GM19328 (cell line): ENCODE measurements at regions not wholly inside any gene's neighbourhood (a gene's known extent, or its start where the extent isn't known, plus 50 kb on each side); places are given as distances from the start of the nearest gene placed in this dataset.

Source experiments
- ATAC-seq: cut with Tn5 transposase; IDR thresholded peaks from one replicate; pipeline ENCODE4 v1.9.1; 2021; ENCODE audit warnings: mild to moderate bottlenecking, moderate library complexity; ENCODE audit not compliant: unreplicated experiment

DNA sequence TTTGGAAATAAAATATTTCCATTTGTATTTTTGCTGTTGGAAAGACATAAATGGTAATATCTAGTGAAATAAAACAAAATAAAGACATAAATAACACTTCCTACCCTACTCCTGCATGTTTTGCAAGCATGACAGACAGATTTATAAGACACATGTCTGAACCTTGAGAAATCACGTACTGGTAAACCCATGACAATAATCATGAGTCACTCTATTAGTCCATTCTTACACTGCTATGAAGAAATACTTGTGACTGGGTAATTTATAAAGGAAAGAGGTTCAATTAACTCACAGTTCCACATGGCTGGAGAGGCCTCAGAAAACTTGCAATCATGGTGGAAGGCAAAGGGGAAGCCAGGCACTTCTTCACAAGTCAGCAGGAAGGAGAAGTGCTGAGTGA is 942.2 kb downstream of the REEP3 start:
- no peak for ATAC-seq

DNA sequence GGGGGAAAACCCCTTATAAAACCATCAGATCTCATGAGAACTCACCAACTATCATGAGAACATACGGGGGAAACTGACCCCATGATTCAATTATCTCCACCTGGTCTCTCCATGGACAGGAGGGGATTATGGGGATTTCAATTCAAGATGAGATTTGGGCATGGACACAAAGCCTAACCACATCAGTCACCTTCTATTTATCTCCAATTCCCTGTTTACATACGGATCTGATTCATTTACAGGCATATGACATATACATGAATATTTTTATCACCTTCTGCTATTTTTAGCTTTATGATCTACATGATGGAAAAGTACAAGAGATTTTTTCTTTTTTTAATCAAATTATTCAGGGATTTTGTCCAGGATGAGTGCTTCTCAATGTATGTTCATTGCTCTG is 944.5 kb downstream of the REEP3 start:
- ATAC-seq: no peak

DNA sequence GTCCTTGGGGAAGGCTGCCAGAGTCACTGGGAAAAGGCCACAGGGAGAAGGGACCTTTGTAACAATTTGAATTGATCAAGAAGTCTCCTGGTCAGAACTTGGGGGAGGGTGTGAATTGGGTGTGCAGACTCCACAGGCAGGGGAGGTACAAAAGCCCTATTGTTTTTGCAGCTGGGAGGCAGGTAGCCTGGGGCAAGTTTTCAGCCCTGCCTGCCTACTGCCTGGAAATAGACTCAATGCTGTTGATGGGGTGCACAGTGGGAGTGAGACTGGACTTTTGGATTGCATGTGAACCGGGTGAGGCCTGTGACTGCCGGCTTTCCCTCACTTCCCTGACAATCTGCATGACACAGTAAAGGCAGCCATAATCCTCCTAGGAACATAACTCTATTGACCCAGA is 947.0 kb downstream of the REEP3 start:
- ATAC-seq: no peak

DNA sequence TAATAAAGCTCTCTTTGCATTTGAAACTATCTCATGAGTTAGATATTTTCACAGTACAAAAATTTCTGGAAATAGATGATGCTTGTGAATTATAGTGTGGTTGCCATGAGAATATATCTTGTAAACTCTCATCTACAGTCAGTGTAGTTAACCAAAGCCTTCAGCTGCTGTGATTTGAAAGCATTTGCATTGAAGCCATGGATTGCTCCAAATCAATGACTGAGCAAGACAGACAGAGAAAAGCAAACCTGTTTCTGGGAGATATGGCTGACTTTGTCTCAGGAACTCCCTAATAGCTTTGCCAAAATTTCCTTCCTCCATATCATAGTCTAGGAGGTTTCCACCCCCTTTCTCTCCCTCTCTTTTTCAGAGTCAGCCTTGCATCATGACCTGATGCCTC is 955.3 kb downstream of the REEP3 start:
- ATAC-seq: no peak

DNA sequence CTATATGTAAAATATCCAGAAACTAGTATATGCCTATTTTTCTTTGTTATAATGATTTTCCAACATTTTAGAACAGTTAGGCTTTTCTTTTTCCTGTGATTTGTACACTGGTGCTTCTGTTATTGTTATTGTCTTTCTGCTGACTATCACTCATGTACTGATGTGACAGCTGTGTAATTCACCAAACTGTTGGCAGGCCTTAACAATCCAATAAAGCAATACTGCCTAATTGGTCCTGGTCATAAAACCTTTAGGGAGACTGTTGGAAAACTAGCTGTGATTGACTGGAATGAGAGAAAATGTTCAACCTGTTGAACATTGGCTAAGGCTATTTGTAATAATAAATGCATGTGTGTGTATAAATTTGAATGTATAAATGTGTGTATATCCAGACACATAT is 956.6 kb downstream of the REEP3 start:
- ATAC-seq: no peak

DNA sequence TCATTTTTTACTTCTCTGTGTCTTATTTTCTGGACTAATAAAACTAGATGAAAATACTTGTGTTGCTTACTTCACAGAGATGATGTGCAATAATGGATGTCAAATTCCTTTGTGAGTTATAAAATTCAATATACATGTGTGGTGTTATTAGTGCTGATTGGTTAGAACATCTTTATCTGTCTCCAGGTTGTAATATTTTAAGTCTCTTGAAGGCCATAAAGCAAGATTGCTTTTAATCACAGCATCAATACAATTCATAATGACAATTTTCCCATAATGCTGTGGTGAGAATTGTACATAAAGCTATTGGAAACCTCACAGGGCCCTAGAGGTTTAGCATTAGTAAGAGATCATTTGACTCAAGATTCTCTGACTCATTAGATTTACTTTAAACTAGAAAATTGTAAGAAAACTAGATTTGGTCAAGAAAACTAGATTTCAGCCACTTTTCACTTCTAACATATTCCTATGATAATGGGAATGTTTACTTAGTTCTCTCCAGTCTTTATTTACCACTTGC is 963.7 kb downstream of the REEP3 start:
- no peak for ATAC-seq

DNA sequence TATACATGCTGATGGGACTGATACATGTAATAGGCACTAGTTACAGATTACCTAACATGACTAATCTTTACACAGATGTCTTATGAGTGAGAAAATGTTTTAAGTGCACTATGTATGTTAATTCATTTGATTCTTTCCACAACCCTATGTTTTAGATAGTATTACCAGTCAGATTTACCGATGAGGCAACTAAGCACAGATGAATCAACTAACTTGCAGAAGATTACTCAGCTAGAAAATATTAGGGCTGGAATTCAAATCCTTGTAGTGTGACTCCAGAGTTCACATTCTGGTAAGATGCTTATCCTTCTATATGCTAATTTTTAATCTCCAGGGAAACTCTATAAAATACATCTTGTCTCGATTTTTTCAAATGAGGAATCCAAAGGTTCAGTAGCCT is 964.9 kb downstream of the REEP3 start:
- no peak for ATAC-seq

DNA sequence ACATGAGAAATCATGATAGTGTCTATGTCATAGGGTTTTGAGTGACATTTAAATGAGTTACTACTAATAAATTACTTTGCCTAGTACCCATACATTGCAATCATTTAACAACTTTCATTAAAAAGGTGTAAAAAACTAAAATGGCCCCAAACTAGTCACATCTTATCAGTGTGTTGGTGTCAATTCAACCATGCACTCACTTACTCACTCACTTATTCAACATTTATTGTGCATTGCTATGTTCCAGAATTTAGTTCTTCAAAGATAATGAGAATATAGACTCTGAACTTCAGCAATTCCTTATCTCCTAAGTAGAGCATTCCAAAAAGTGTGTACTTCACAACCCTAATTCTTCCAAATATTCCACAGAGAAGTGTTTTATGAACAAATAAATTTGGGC is 965.7 kb downstream of the REEP3 start:
- no peak for ATAC-seq

DNA sequence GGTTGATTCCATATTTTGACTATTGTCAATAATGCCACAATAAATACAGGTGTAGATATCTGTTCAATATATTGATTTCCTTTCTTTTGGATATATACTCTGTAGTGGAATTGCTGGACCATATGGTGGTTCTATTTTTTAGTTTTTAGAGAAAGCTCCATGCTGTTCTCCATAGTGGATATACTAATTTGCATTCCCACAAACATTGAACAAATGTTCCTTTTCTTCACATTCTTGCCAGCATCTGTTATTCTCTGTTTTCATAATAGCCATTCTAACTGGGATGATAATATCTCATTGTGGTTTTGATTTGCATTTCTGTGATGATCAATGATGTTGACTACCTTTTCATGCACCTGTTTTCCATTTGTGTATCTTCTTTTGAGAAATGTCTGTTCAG is 973.7 kb downstream of the REEP3 start:
- no peak for ATAC-seq

DNA sequence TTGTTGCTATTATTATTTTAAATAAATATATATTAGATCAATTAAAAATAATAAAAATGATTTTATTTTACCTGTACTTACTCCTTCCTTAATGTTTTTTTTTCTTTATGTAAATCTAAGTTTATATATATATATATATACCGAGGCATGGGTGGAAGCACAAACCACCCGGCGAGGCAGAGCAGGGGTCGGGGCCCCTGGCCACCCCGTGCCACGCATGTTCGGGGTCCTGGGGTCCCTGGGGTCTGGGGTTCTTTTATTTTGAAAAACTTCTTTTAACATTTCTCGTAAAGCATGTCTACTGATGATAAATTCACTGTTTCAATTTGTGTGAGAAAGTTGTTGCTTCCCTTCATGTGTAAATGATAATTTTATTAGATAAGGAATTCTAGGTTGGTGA is 976.1 kb downstream of the REEP3 start:
- no peak for ATAC-seq

DNA sequence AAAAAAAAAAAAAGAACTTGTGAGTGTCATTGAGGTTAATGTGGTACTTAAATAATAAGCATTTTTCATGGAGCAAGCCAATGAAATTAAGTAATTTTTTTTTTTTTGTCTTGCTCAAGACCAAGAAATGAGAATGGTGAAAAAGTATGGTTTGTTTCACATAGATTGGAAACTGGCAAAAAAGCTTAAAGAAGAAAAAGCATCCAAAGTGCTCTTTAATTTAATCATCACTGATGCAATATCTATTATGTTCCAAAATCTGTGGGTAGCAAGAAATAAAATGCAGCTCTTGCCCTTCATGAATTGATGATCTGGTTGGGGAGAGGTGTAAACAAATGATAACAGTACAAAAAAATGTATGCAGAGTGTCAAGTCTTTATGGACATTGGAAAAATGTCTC is 980.6 kb downstream of the REEP3 start:
- ATAC-seq: no peak

DNA sequence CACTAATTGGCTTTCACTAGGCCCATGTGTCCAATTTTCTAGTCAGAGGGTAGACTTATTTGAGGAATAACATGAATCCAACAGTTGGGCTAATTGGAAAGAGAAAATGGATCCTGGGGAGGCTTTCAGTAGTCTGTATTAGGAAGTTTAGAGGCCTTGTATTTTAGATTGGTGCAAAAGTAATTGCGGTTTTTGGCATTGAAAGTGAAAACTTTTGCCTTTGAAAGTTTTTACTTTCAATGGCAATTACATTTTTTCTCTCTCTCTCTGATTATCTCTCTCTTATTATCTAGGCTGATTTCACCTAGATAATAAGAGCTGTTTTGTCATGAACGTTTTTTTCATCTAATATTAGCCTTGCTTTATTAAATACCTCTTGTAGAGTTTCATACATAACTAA is 981.7 kb downstream of the REEP3 start:
- no peak for ATAC-seq

DNA sequence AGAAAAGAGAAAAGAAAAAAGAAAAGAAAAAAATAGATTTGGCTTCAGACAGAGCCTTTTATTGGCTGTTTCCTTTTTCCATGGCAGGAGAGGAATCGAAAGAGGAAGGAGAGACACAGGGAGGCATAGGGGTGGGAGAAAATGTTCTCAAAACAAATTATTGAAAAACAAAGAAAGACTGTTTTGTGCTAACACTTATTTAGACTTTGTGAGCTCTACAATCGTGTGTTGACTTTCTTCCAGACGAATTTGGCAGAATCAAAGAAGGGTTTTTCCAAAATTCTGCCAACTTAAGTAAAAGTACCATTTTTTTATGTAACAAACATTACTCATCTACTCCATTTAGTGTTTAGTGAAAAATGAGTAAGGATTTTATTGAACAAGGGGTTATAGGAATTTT is 982.2 kb downstream of the REEP3 start:
- ATAC-seq: no peak

DNA sequence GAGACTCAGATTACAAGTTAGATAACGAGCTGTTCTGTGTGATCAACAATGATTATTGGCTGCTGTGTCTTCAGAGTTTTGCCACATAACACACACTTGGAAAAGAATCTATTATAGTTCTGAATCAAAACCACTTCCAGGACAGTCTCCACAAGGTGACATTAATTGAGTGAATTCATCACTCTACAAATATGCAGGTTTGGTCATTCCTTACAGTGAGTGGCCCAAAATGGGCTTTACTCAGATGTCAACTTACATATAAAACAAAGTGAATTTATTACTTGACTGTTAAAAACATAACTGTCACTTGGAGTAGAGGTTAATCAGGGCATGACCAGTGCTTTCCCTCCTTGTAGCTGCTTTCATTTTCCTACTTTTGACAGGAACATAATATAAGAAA is 984.3 kb downstream of the REEP3 start:
- no peak for ATAC-seq

DNA sequence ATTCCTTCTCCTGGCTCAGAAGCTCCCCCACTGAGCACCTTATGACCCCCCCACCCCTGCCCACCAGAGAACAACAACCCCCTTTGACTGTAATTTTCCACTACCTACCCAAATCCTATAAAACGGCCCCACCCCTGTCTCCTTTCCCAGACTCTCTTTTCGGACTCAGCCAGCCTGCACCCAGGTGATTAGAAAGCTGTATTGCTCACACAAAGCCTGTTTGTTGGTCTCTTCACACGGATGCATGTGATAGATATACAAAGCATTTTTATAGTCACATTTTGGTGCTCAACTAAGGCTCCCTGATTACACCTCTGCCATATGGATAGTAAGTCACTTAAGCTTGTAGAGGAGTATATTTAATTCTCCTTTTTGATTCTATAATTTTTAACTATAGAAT is 985.8 kb downstream of the REEP3 start:
- ATAC-seq: no peak

DNA sequence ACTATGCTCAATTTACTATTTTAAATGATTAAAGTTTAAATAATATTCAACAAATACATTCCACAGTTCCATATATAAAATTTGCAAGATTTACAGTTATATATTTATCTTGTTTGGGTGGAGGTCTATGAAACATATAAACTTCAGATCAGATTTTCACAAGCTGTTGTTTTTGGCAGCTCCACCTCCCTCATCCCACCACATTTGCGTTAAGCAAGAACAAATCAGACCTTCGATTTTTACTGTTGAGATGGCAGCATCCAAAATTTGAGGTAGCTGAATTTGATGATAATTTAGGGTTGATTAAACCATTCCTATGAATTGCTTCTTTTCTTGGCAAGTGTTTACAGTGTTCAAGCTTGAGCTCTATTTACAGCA is 986.4 kb downstream of the REEP3 start:
- no peak for ATAC-seq

DNA sequence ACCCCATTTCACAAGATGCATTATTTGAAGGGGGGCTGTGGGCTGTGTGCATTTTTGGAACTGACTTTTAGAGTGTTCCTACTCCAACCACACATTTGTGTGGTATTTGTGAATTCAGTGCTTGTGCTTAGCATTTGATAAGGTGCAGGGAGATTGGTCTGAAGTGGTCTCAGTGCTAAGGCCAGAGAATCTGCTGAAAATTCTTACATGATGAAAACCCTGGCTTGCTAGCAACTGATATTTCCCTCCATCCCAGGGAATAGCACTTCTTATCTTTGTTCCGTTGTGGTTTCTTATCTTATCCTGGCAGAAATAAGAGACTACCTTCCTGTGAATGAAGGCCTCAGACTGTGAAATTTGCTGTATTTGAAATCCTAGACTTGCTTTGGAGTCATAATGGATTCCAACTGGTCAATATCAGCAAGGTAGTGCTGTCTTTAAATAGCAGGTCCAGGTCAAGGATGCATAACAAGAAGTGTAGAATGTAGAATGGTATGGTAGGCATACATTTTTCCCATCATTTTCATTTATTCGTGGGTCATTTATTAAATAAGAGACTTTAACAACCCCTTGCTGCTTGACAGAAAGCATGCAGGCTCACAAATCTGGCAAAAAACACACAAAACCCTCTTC is 986.9 kb downstream of the REEP3 start:
- ATAC-seq: no peak

DNA sequence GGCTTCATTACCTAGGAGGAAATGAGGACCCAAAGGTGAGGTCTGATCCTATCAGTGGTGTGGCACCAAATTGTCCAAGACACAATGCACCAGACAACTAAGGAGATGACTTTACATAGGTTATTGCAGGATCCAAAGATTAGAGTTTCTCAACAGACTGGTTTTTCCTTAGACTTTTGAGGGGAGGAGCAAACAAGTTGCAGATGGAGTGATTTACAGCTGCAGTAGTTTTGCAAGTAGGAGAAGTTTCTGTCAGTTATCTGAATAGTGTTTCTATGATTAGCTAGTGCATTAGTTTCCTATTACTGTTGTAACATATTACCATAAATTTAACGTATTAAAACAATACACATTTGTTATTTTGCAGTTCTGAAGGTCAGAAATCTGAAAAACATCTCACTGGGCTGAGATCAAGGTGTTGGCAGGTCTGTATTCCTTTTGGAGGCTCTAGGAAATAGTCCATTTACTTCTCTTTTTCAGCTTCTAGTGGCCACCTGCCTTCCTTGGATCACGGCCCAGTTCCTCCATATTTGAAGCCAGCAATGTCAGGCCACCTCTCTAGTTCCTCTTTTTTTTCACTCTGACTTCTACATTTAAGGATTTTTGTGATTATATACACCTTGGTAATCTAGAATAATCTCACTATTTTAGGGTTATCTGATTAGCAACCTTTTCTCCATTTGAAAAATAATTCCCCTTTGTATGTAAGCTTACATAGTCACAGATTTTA is 994.9 kb downstream of the REEP3 start:
- ATAC-seq: no peak

DNA sequence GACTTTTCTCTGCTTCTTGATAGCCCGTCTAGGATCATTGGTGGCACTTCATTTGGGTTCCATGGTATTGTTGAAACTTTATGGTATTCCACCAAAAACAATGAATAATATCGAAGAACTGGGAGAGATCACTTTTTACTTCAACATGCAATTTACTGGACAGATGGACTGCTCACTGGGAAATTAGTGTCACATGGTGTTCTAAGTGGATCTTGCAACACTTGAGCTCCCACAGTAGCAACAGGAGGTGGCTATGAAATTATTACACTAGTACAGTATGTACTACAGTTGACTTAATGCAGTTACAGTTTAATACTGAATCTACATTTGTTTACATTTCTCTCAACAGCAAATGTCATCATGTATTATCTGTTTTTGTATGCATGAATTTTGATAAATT is 997.3 kb downstream of the REEP3 start:
- no peak for ATAC-seq

DNA sequence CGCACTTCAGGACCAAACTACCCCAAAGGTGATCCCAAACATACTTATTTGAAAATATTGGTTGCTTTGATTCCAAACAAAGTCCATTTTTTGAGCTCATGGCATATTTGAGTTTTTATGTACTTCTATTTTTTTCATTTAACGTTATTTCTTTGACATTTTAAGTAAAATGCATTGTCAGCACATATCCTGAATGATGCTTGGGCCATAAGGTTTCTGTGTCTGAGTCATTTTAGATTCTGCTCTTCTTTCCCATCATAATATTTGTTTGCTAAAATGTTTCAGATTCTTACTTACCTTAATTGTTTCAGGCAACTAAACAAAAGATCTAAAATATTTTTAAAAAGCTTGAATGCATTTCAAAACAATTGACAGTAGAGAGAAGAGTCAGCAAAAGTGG is 998.2 kb downstream of the REEP3 start:
- no peak for ATAC-seq

DNA sequence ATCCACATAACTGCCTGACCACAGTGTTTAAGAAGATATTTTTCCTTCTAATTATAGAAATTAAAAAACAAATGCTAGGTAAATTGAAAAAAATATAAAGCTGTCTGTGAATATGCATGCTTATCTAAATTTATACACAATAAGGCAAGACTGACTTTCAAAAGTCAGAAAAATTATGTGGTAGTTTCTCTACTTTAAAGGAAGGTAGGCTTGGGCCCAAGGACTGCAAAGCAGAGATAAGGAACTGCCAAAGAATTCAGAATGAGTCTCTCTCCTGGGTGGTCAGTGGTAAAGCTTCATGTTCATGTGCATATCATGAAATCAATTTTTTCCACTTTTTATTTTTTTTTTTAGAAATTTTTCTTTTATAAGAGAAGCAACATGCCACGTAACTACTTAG is 998.6 kb downstream of the REEP3 start:
- ATAC-seq: no peak

DNA sequence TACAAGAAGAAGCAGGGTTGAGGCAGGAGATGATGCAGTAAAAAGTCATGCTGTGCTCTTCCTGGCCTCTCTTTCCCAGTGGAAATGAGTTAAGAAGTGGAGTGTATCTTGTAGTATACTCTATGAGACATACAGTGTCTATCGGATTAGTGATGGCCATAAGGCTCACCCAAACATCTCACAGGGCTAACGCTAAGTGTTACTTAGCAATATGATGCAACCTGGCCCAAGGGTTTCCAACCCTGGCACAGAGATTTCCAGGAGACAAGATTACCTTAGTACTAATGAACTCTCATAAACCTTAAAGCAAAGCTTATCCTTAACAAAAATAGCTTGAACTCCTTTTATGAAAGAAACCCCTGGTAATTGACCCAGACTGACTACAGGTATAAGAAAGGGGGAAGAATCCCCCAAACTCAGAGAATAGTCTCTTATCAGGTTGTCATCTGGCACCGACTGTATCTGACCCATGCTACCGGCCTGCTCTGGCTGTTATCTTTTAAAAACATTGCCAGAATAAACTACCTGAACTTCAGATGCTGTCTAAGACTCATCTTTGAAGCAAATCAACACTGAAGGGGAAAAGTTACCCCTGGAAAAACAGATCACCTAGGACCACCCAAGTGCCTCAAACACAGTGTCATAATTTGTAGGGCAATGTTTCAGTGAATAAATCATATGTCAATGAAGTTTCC is 1002.0 kb downstream of the REEP3 start:
- no peak for ATAC-seq
